ENCODE measurements at regions not wholly inside any gene's neighbourhood (a gene's known extent, or its start where the extent isn't known, plus 50 kb on each side); places are given as distances from the start of the nearest gene placed in this dataset.

DNA sequence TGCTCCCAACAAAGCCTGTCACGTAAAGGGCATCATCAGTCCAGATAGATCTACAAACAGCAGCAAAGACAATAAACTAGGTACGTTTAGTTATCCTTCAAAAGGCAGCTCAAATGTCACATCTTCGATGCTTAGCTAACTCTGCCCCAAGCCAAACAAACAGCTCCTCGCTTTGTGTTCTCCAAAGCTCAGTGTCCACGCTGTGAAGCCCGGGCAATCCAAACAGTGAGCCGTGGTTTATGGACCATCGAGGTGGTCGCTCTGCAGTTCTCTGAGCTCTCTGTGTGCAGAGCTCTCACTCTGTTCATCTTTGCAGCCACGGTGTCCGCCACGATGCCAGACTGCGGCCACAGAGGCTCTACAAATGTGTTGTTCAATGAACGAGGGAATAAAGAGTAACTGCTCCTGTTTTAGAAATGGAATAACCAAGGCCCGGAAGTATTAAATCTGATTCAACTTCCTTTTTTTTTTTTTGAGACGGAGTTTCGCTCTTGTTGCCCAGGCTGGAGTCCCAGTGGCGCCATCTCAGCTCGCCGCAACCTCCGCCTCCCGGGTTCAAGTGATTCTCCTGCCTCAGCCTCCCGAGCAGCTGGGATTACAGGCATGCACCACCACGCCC lies 117.2 kb upstream of the FAM174B start (continued):
- TF ChIP-seq AKAP8 (CRISPR knock-in tag; IDR thresholded peaks at IDR 0.05) = no peak
- TF ChIP-seq GTF3A (CRISPR knock-in tag; conservative IDR thresholded peaks at IDR 0.05) = no peak
- no peak for TF ChIP-seq ZSCAN20 (CRISPR knock-in tag; IDR thresholded peaks at IDR 0.05; ENCODE audit: borderline replicate concordance)

DNA sequence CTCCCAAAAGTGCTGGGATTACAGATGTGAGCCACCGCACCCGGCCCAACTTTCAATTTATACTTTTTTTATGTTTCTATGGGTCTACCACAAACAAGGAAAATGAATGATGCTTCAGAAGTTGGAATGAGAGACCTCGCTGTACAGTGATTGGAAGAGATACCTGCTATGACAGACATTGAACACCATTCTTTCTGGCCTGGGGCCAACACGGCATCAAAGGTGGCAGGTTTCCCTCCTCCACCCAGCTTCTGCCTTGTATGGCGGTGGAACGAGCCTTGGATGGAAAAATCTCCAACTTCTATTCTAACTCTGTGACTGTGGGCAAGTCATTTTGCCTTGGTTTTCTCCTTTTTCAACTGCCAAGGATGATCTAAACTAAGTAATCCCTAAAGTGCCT lies 117.8 kb upstream of the FAM174B start:
- no peak for FAIRE-seq
- H4K20me1 ChIP-seq (ENCODE audit: insufficient read depth, low read length) = no peaks in the 10 kb centered on the region
- H3K27me3 ChIP-seq (ENCODE audit: control insufficient read depth in 1 of 2, insufficient read depth in 2 of 2, low read length in 2 of 2) = no peaks in the 10 kb centered on the region
- no peaks in the 10 kb centered on the region for H3K9me3 ChIP-seq (ENCODE audit: low read length)
- BruUV-seq (replicated peaks) = no TSS peak
- in situ Hi-C loops (cut with HindIII; ENCODE audit: extremely low pct_ligation_motif_present, low pct_unique_long_range_greater_than_20kb) (no loop called here), intact Hi-C loops (cut with micrococcal nuclease; ENCODE audit: unreplicated experiment) (no loop called here)
- CTCF ChIA-PET (ENCODE audit: low intra/inter-chr PET ratio, low total read pairs) = no interaction called here
- POLR2A ChIA-PET = no interaction called here
- H3K4me1 ChIP-seq (ENCODE audit: insufficient read depth, low read length) = peaks cover 24% of the 10 kb centered on the region
- H3K27ac ChIP-seq (ENCODE audit: extremely low read length, insufficient read depth, low read length) = no peak overlapping the region
- peak; percentile 5 for DNase-seq (ENCODE audit: low spot score)
- no peak for ATAC-seq
- H3K4me3 ChIP-seq (replicated peaks in 1 of 3; ENCODE audit: insufficient read depth in 1 of 3, low read depth in 2 of 3, low read length in 3 of 3) = no peak overlapping the region
- 47% methylated on average over 6 of the region's 6 CpGs for WGBS (ENCODE audit: low lambda C conversion rate)
- no peak overlapping the region for H3K4me2 ChIP-seq (ENCODE audit: low read depth, low read length)
- no peaks in the 10 kb centered on the region for H3K79me2 ChIP-seq (ENCODE audit: insufficient read depth, low read length)
- H3K9ac ChIP-seq (ENCODE audit: insufficient read depth, low read depth, low read length) = no peak overlapping the region
- no peak overlapping the region for H2AFZ ChIP-seq (ENCODE audit: low read length)
- no peaks in the 10 kb centered on the region for H3K36me3 ChIP-seq (replicated peaks in 1 of 2; ENCODE audit: control insufficient read depth in 1 of 2, insufficient read depth in 2 of 2, low read length in 2 of 2)
- TF ChIP-seq SMC3 (IDR thresholded peaks at IDR 0.05; ENCODE audit: low read length) (no peak), CAMTA2 (CRISPR knock-in tag; IDR thresholded peaks at IDR 0.05; ENCODE audit: borderline replicate concordance) (no peak), ZSCAN31 (CRISPR knock-in tag; IDR thresholded peaks at IDR 0.05; ENCODE audit: low read depth) (no peak), MTF1 (CRISPR knock-in tag; IDR thresholded peaks at IDR 0.05) (no peak), ZKSCAN1 (IDR thresholded peaks at IDR 0.05; ENCODE audit: low read length) (no peak), NAIF1 (CRISPR knock-in tag; IDR thresholded peaks at IDR 0.05; ENCODE audit: borderline replicate concordance) (no peak), ZNF713 (CRISPR knock-in tag; IDR thresholded peaks at IDR 0.05) (no peak)
- TF ChIP-seq, protein P1, sequence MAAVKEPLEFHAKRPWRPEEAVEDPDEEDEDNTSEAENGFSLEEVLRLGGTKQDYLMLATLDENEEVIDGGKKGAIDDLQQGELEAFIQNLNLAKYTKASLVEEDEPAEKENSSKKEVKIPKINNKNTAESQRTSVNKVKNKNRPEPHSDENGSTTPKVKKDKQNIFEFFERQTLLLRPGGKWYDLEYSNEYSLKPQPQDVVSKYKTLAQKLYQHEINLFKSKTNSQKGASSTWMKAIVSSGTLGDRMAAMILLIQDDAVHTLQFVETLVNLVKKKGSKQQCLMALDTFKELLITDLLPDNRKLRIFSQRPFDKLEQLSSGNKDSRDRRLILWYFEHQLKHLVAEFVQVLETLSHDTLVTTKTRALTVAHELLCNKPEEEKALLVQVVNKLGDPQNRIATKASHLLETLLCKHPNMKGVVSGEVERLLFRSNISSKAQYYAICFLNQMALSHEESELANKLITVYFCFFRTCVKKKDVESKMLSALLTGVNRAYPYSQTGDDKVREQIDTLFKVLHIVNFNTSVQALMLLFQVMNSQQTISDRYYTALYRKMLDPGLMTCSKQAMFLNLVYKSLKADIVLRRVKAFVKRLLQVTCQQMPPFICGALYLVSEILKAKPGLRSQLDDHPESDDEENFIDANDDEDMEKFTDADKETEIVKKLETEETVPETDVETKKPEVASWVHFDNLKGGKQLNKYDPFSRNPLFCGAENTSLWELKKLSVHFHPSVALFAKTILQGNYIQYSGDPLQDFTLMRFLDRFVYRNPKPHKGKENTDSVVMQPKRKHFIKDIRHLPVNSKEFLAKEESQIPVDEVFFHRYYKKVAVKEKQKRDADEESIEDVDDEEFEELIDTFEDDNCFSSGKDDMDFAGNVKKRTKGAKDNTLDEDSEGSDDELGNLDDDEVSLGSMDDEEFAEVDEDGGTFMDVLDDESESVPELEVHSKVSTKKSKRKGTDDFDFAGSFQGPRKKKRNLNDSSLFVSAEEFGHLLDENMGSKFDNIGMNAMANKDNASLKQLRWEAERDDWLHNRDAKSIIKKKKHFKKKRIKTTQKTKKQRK (IDR thresholded peaks at IDR 0.05; ENCODE audit: low read length) = no peak
- TF ChIP-seq, protein P2, sequence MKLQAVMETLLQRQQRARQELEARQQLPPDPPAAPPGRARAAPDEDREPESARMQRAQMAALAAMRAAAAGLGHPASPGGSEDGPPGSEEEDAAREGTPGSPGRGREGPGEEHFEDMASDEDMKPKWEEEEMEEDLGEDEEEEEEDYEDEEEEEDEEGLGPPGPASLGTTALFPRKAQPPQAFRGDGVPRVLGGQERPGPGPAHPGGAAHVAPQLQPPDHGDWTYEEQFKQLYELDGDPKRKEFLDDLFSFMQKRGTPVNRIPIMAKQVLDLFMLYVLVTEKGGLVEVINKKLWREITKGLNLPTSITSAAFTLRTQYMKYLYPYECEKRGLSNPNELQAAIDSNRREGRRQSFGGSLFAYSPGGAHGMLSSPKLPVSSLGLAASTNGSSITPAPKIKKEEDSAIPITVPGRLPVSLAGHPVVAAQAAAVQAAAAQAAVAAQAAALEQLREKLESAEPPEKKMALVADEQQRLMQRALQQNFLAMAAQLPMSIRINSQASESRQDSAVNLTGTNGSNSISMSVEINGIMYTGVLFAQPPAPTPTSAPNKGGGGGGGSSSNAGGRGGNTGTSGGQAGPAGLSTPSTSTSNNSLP (IDR thresholded peaks at IDR 0.05; ENCODE audit: low read depth, low read length) = no peak
- TF ChIP-seq, protein P3, sequence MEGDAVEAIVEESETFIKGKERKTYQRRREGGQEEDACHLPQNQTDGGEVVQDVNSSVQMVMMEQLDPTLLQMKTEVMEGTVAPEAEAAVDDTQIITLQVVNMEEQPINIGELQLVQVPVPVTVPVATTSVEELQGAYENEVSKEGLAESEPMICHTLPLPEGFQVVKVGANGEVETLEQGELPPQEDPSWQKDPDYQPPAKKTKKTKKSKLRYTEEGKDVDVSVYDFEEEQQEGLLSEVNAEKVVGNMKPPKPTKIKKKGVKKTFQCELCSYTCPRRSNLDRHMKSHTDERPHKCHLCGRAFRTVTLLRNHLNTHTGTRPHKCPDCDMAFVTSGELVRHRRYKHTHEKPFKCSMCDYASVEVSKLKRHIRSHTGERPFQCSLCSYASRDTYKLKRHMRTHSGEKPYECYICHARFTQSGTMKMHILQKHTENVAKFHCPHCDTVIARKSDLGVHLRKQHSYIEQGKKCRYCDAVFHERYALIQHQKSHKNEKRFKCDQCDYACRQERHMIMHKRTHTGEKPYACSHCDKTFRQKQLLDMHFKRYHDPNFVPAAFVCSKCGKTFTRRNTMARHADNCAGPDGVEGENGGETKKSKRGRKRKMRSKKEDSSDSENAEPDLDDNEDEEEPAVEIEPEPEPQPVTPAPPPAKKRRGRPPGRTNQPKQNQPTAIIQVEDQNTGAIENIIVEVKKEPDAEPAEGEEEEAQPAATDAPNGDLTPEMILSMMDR (CRISPR knock-in tag; IDR thresholded peaks at IDR 0.05) = no peak
- TF ChIP-seq, protein P4, sequence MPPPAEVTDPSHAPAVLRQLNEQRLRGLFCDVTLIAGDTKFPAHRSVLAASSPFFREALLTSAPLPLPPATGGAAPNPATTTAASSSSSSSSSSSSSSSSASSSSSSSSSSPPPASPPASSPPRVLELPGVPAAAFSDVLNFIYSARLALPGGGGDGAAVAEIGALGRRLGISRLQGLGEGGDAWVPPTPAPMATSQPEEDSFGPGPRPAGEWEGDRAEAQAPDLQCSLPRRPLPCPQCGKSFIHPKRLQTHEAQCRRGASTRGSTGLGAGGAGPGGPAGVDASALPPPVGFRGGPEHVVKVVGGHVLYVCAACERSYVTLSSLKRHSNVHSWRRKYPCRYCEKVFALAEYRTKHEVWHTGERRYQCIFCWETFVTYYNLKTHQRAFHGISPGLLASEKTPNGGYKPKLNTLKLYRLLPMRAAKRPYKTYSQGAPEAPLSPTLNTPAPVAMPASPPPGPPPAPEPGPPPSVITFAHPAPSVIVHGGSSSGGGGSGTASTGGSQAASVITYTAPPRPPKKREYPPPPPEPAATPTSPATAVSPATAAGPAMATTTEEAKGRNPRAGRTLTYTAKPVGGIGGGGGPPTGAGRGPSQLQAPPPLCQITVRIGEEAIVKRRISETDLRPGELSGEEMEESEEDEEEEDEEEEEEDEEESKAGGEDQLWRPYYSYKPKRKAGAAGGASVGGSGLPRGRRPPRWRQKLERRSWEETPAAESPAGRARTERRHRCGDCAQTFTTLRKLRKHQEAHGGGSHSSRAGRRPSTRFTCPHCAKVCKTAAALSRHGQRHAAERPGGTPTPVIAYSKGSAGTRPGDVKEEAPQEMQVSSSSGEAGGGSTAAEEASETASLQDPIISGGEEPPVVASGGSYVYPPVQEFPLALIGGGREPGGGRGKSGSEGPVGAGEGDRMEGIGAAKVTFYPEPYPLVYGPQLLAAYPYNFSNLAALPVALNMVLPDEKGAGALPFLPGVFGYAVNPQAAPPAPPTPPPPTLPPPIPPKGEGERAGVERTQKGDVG (CRISPR knock-in tag; IDR thresholded peaks at IDR 0.05; ENCODE audit: borderline replicate concordance) = no peak
